IMR-90 (cell line): ENCODE measurements at regions not wholly inside any gene's neighbourhood (a gene's known extent, or its start where the extent isn't known, plus 50 kb on each side); places are given as distances from the start of the nearest gene placed in this dataset.

ENCODE experiments used
- POLR2A ChIP-seq: IDR thresholded peaks from 2 replicates; pipeline ENCODE4 v1.6.1; 2012; ENCODE audit warnings: mild to moderate bottlenecking, low read depth, low read length
- SMC3 ChIP-seq: fragments of 150-350 bp; IDR thresholded peaks from 2 replicates; pipeline ENCODE4 v1.6.1; 2016; ENCODE audit warnings: low read depth, mild to moderate bottlenecking, antibody characterized with exemption, low read length, moderate library complexity
- TF ChIP-seq, protein P1 (sequence below): conservative IDR thresholded peaks from 2 replicates; pipeline ENCODE4 v1.5.1; 2012; ENCODE audit warnings: mild to moderate bottlenecking, low read depth, low read length, improper control_type of control experiment
- TF ChIP-seq, protein P2 (sequence below): fragments of 150-350 bp; IDR thresholded peaks from 2 replicates; pipeline ENCODE4 v1.6.1; 2017; ENCODE audit warnings: mild to moderate bottlenecking, antibody characterized with exemption, low read length, low read depth

DNA sequence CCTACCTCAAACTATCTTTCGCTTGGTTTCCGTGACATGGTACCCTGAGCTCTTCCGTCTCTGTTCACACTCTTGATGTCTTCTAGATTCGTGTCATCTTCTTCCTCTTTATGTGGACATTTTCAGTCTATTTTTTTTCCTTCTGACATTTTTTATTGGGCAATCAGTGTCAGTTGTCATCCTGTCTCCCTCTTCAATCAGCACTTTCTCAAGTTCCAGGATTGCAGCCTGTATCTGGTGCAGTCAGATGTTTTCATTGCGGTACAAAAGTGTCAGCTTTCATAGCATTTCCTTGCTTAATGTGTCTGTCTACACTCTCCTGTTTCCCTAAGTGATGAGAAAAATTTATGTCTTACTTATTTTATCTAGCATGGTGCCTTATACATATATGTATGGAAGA lies 51.1 kb upstream of the ETV1 start:
- TF ChIP-seq, protein P1, sequence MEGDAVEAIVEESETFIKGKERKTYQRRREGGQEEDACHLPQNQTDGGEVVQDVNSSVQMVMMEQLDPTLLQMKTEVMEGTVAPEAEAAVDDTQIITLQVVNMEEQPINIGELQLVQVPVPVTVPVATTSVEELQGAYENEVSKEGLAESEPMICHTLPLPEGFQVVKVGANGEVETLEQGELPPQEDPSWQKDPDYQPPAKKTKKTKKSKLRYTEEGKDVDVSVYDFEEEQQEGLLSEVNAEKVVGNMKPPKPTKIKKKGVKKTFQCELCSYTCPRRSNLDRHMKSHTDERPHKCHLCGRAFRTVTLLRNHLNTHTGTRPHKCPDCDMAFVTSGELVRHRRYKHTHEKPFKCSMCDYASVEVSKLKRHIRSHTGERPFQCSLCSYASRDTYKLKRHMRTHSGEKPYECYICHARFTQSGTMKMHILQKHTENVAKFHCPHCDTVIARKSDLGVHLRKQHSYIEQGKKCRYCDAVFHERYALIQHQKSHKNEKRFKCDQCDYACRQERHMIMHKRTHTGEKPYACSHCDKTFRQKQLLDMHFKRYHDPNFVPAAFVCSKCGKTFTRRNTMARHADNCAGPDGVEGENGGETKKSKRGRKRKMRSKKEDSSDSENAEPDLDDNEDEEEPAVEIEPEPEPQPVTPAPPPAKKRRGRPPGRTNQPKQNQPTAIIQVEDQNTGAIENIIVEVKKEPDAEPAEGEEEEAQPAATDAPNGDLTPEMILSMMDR = no peak
- TF ChIP-seq, protein P2, sequence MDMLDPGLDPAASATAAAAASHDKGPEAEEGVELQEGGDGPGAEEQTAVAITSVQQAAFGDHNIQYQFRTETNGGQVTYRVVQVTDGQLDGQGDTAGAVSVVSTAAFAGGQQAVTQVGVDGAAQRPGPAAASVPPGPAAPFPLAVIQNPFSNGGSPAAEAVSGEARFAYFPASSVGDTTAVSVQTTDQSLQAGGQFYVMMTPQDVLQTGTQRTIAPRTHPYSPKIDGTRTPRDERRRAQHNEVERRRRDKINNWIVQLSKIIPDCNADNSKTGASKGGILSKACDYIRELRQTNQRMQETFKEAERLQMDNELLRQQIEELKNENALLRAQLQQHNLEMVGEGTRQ = no peak
- TF ChIP-seq SMC3 (no peak), POLR2A (no peak)
